ENCODE measurements at regions not wholly inside any gene's neighbourhood (a gene's known extent, or its start where the extent isn't known, plus 50 kb on each side); places are given as distances from the start of the nearest gene placed in this dataset.

DNA sequence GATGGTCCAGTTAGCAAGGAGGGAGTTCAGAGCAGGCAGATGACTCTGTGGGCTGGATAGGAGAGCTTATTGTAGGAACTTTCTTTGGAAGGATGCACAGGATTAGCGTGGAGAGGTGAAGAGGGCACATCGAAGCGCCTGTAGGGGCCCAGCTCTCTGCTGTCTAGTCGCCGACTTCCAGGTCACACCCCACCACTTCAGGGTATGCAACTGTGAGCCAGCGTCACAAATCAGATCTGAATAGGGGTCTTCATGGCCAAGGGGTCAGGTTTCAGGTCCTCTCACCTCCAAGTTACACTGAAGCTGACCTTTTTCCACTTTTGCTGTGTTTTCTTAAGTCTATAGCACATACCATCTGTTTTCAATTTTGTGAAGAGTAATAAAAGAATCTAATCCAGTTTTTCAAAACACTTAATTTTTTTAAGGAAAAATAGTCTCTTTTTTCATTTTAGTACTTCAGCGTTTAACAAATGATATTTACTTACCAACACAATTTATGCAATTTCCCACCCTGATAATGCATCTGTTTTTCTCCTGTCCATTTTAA, 364.2 kb upstream of the CLINT1 start:
- no peak for DNase-seq (ENCODE audit: low read depth in 1 of 2, low spot score in 1 of 2)
- no peaks in the 10 kb centered on the region for H3K27me3 ChIP-seq (ENCODE audit: insufficient read depth, poor library complexity, severe bottlenecking)
- TF ChIP-seq POLR2AphosphoS5 (IDR thresholded peaks at IDR 0.05; ENCODE audit: low read depth) (no peak), SPI1 (IDR thresholded peaks at IDR 0.05; ENCODE audit: borderline replicate concordance, low read depth) (no peak)
- TF ChIP-seq, protein P1, sequence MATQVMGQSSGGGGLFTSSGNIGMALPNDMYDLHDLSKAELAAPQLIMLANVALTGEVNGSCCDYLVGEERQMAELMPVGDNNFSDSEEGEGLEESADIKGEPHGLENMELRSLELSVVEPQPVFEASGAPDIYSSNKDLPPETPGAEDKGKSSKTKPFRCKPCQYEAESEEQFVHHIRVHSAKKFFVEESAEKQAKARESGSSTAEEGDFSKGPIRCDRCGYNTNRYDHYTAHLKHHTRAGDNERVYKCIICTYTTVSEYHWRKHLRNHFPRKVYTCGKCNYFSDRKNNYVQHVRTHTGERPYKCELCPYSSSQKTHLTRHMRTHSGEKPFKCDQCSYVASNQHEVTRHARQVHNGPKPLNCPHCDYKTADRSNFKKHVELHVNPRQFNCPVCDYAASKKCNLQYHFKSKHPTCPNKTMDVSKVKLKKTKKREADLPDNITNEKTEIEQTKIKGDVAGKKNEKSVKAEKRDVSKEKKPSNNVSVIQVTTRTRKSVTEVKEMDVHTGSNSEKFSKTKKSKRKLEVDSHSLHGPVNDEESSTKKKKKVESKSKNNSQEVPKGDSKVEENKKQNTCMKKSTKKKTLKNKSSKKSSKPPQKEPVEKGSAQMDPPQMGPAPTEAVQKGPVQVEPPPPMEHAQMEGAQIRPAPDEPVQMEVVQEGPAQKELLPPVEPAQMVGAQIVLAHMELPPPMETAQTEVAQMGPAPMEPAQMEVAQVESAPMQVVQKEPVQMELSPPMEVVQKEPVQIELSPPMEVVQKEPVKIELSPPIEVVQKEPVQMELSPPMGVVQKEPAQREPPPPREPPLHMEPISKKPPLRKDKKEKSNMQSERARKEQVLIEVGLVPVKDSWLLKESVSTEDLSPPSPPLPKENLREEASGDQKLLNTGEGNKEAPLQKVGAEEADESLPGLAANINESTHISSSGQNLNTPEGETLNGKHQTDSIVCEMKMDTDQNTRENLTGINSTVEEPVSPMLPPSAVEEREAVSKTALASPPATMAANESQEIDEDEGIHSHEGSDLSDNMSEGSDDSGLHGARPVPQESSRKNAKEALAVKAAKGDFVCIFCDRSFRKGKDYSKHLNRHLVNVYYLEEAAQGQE (IDR thresholded peaks at IDR 0.05; ENCODE audit: insufficient replicate concordance, low read depth): no peak
- H3K4me3 ChIP-seq (replicated peaks; ENCODE audit: insufficient read depth, low read length): no peak overlapping the region
- no peak overlapping the region for H3K27ac ChIP-seq (replicated peaks)

DNA sequence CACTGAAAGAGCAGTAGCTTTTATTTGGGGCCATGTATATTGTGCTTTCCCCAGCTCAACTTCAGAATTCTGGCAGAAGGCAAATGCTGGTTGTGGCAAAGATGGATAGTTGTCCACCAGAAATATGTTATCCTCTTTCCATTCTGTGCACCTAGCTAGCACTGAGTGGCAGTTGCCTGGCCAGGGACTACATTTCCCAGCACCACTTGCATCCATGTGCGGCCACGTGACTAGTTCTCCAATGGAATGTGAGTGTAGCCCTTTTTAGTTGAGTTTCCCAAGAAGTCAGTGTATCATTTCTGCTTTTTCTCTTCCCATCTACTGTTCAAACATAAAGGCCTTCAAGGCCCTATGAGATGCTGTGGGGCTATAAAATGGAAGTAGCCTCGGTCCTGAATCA, 354.0 kb upstream of the CLINT1 start:
- TF ChIP-seq, protein P2, sequence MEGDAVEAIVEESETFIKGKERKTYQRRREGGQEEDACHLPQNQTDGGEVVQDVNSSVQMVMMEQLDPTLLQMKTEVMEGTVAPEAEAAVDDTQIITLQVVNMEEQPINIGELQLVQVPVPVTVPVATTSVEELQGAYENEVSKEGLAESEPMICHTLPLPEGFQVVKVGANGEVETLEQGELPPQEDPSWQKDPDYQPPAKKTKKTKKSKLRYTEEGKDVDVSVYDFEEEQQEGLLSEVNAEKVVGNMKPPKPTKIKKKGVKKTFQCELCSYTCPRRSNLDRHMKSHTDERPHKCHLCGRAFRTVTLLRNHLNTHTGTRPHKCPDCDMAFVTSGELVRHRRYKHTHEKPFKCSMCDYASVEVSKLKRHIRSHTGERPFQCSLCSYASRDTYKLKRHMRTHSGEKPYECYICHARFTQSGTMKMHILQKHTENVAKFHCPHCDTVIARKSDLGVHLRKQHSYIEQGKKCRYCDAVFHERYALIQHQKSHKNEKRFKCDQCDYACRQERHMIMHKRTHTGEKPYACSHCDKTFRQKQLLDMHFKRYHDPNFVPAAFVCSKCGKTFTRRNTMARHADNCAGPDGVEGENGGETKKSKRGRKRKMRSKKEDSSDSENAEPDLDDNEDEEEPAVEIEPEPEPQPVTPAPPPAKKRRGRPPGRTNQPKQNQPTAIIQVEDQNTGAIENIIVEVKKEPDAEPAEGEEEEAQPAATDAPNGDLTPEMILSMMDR (IDR thresholded peaks at IDR 0.05; ENCODE audit: insufficient read depth, low read length): no peak
- no peak for TF ChIP-seq POLR2AphosphoS5 (IDR thresholded peaks at IDR 0.05; ENCODE audit: low read depth)
- no peak for TF ChIP-seq GABPA (IDR thresholded peaks at IDR 0.05; ENCODE audit: low read depth)
- TF ChIP-seq, protein P1 (IDR thresholded peaks at IDR 0.05; ENCODE audit: insufficient replicate concordance, low read depth): no peak
- TF ChIP-seq SPI1 (IDR thresholded peaks at IDR 0.05; ENCODE audit: borderline replicate concordance, low read depth): no peak
- H3K4me3 ChIP-seq (replicated peaks; ENCODE audit: insufficient read depth, low read length): no peak overlapping the region
- DNase-seq (ENCODE audit: low read depth in 1 of 2, low spot score in 1 of 2): no peak
- H3K27me3 ChIP-seq (ENCODE audit: insufficient read depth, poor library complexity, severe bottlenecking): no peaks in the 10 kb centered on the region
- no peak overlapping the region for H3K27ac ChIP-seq (replicated peaks)

DNA sequence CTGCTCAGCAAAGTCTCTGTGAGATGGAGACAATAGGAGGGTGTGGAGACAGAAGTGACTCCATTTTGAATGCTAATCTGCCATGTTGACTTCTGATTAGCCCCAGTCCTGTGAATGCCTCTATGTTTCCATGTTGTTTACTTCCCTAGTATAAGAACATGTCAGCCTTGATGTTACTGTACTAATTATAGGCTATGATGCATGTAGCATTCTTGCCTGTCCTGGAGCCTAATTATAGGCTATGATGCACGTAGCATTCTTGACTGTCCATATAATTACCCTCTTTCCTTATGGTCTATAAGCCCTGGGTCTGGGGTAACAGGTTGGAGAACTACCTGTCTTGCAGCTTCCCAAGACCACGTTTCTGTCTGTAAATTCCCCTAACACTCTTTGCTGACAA, 353.3 kb upstream of the CLINT1 start:
- TF ChIP-seq, protein P1 (IDR thresholded peaks at IDR 0.05; ENCODE audit: insufficient replicate concordance, low read depth): no peak
- TF ChIP-seq SPI1 (IDR thresholded peaks at IDR 0.05; ENCODE audit: borderline replicate concordance, low read depth) (no peak), POLR2AphosphoS5 (IDR thresholded peaks at IDR 0.05; ENCODE audit: low read depth) (no peak), GABPA (IDR thresholded peaks at IDR 0.05; ENCODE audit: low read depth) (no peak)
- TF ChIP-seq, protein P2 (IDR thresholded peaks at IDR 0.05; ENCODE audit: insufficient read depth, low read length): no peak
- DNase-seq (ENCODE audit: low read depth in 1 of 2, low spot score in 1 of 2): no peak
- H3K27ac ChIP-seq (replicated peaks): no peak overlapping the region

More for the DNA sequence above, 353.3 kb upstream of the CLINT1 start:
- H3K27me3 ChIP-seq (ENCODE audit: insufficient read depth, poor library complexity, severe bottlenecking): no peaks in the 10 kb centered on the region
- H3K4me3 ChIP-seq (replicated peaks; ENCODE audit: insufficient read depth, low read length): no peak overlapping the region

Measured in HL-60 (cell line).